ENCODE measurements at regions not wholly inside any gene's neighbourhood (a gene's known extent, or its start where the extent isn't known, plus 50 kb on each side); places are given as distances from the start of the nearest gene placed in this dataset.

DNA sequence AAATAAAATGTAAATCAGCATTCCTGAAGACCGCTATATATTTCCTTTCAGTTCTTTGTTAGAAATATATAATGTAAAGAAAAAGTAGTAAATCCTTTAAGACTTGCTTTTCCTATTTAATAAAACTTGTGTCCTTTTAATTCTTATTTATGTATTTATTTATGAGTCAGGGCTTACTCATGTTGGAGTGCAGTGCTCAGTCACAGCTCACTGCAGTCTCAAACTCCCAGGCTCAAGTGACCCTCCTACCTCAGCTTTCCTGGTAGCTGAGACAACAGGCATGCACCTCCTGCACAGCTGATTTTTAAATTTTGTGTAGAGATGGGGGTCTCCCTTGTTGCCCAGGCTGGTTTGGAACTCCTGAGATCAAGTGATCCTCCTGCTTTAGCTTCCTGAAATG is 724.5 kb downstream of the ANKRD7 start:
- no peak overlapping the region for H3K18ac ChIP-seq (ENCODE audit: low read depth, low read length)
- H2AFZ ChIP-seq (replicated peaks; ENCODE audit: low read length, poor library complexity) = no peak overlapping the region
- no peaks in the 10 kb centered on the region for H3K4me1 ChIP-seq (ENCODE audit: control insufficient read depth, insufficient read depth, low read length)
- H2BK5ac ChIP-seq (ENCODE audit: low read depth, low read length, poor library complexity, severe bottlenecking) = no peak overlapping the region
- WGBS, 2 experiments (ENCODE audit: extremely low coverage in 2 of 2, insufficient read length in 1 of 2) = no CpG with 5 or more reads among the region's 1 CpG
- H3K56ac ChIP-seq (ENCODE audit: extremely low read depth, insufficient read depth, low read length) = no peak overlapping the region
- no peaks in the 10 kb centered on the region for H3K9me1 ChIP-seq (ENCODE audit: insufficient read depth, low read length)
- no peak overlapping the region for H2AK9ac ChIP-seq (replicated peaks; ENCODE audit: low read depth, low read length, poor library complexity)
- DNase-seq (peak; percentile 1), ATAC-seq (ENCODE audit: low read depth) (peak; percentile 61)
- no peaks in the 10 kb centered on the region for H3K79me1 ChIP-seq (ENCODE audit: low read depth in 1 of 2, low read length in 2 of 2)
- CTCF ChIA-PET = no interaction called here
- no peaks in the 10 kb centered on the region for H3K36me3 ChIP-seq (ENCODE audit: control insufficient read depth, insufficient read depth, low read length)
- intact Hi-C loops (cut with micrococcal nuclease) = no loop called here
- H3K9ac ChIP-seq (ENCODE audit: low read depth, low read length) = no peak overlapping the region
- H3K27me3 ChIP-seq (ENCODE audit: control insufficient read depth, insufficient read depth, low read length) = no peaks in the 10 kb centered on the region
- H3K4ac ChIP-seq (ENCODE audit: low read depth, low read length) = no peak overlapping the region
- dilution Hi-C loops (cut with HindIII; ENCODE audit: low sequenced_read_pairs, unreplicated experiment) = no loop called here
- no peak overlapping the region for H3K23ac ChIP-seq (ENCODE audit: low read depth, low read length)
- H4K8ac ChIP-seq (ENCODE audit: low read depth in 2 of 2, low read length in 2 of 2) = no peak overlapping the region
- H3K9me3 ChIP-seq (ENCODE audit: control insufficient read depth, insufficient read depth, low read length) = peaks cover 5% of the 10 kb centered on the region; the same call in 1 of the 2 replicates
- no peak overlapping the region for H2BK120ac ChIP-seq (ENCODE audit: low read depth, low read length)
- in situ Hi-C loops (cut with MboI; ENCODE audit: low sequenced_read_pairs) = no loop called here
- no peak overlapping the region for H3K14ac ChIP-seq (replicated peaks; ENCODE audit: low read depth, low read length)
- no TSS peak for BruUV-seq (replicated peaks)
- H3K4me3 ChIP-seq (ENCODE audit: insufficient read depth, low read depth, low read length) = no peak overlapping the region
- no peak overlapping the region for H3K4me2 ChIP-seq (ENCODE audit: low read depth, low read length)
- H4K5ac ChIP-seq (ENCODE audit: low read depth, low read length) = no peak overlapping the region
- no peak overlapping the region for H4K91ac ChIP-seq (ENCODE audit: insufficient read depth, low read depth, low read length)
- no peak overlapping the region for H3K27ac ChIP-seq (ENCODE audit: insufficient read depth, low read length)
- no peak overlapping the region for H2AK5ac ChIP-seq (ENCODE audit: low read depth, low read length)
- no peaks in the 10 kb centered on the region for H4K20me1 ChIP-seq (ENCODE audit: insufficient read depth, low read length)
- H2BK20ac ChIP-seq (ENCODE audit: low read depth, low read length) = no peak overlapping the region
- no peak overlapping the region for H2BK15ac ChIP-seq (ENCODE audit: low read depth, low read length)
- POLR2A ChIA-PET (ENCODE audit: unreplicated experiment) = no interaction called here
- TF ChIP-seq MXI1 (IDR thresholded peaks at IDR 0.05; ENCODE audit: borderline replicate concordance, low read depth, low read length) (no peak), CHD1 (IDR thresholded peaks at IDR 0.05; ENCODE audit: low read depth, low read length) (no peak), RFX5 (IDR thresholded peaks at IDR 0.05; ENCODE audit: low read depth, low read length) (no peak), MAFK (IDR thresholded peaks at IDR 0.05; ENCODE audit: low read depth, low read length) (no peak), POLR2A (IDR thresholded peaks at IDR 0.05; ENCODE audit: low read depth, low read length) (no peak), CEBPB (IDR thresholded peaks at IDR 0.05; ENCODE audit: low read depth, low read length) (no peak), RAD21 (IDR thresholded peaks at IDR 0.05; ENCODE audit: low read length) (no peak), BHLHE40 (IDR thresholded peaks at IDR 0.05; ENCODE audit: low read depth, low read length) (no peak), RCOR1 (IDR thresholded peaks at IDR 0.05; ENCODE audit: insufficient replicate concordance, low read length) (no peak), FOS (IDR thresholded peaks at IDR 0.05; ENCODE audit: low read depth, low read length) (no peak), SMC3 (IDR thresholded peaks at IDR 0.05; ENCODE audit: low read depth, low read length) (no peak), NFE2L2 (IDR thresholded peaks at IDR 0.05; ENCODE audit: low read depth, low read length) (no peak)
- TF ChIP-seq, protein P1, sequence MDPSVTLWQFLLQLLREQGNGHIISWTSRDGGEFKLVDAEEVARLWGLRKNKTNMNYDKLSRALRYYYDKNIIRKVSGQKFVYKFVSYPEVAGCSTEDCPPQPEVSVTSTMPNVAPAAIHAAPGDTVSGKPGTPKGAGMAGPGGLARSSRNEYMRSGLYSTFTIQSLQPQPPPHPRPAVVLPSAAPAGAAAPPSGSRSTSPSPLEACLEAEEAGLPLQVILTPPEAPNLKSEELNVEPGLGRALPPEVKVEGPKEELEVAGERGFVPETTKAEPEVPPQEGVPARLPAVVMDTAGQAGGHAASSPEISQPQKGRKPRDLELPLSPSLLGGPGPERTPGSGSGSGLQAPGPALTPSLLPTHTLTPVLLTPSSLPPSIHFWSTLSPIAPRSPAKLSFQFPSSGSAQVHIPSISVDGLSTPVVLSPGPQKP (IDR thresholded peaks at IDR 0.05; ENCODE audit: borderline replicate concordance, low read depth, low read length) = no peak
- TF ChIP-seq, protein P2, sequence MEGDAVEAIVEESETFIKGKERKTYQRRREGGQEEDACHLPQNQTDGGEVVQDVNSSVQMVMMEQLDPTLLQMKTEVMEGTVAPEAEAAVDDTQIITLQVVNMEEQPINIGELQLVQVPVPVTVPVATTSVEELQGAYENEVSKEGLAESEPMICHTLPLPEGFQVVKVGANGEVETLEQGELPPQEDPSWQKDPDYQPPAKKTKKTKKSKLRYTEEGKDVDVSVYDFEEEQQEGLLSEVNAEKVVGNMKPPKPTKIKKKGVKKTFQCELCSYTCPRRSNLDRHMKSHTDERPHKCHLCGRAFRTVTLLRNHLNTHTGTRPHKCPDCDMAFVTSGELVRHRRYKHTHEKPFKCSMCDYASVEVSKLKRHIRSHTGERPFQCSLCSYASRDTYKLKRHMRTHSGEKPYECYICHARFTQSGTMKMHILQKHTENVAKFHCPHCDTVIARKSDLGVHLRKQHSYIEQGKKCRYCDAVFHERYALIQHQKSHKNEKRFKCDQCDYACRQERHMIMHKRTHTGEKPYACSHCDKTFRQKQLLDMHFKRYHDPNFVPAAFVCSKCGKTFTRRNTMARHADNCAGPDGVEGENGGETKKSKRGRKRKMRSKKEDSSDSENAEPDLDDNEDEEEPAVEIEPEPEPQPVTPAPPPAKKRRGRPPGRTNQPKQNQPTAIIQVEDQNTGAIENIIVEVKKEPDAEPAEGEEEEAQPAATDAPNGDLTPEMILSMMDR (conservative IDR thresholded peaks at IDR 0.05; ENCODE audit: low read depth, low read length) = no peak
- TF ChIP-seq, protein P3, sequence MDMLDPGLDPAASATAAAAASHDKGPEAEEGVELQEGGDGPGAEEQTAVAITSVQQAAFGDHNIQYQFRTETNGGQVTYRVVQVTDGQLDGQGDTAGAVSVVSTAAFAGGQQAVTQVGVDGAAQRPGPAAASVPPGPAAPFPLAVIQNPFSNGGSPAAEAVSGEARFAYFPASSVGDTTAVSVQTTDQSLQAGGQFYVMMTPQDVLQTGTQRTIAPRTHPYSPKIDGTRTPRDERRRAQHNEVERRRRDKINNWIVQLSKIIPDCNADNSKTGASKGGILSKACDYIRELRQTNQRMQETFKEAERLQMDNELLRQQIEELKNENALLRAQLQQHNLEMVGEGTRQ (IDR thresholded peaks at IDR 0.05; ENCODE audit: low read depth, low read length) = no peak

Data from IMR-90 (cell line).